Inflammatory macrophage treated with lipopolysaccharide for 1 hour (primary cell): ENCODE measurements at regions not wholly inside any gene's neighbourhood (a gene's known extent, or its start where the extent isn't known, plus 50 kb on each side); places are given as distances from the start of the nearest gene placed in this dataset.
A peak's percentile ranks its signal among the peaks of the same experiment; 100 is the strongest.

ENCODE experiments used
- DNase-seq, 2 donors: peaks; one replicate each; pipeline ENCODE4 v3.0.0-alpha.2; 2020 to 2022

GRCh38 chr4:22216278-22216677 lies 267.7 kb upstream of the KCNIP4 start:
- DNase-seq: no peak

GRCh38 chr4:22215084-22215483 lies 266.5 kb upstream of the KCNIP4 start:
- DNase-seq: no peak

- DNase-seq: no peak
These were observed 255.1 kb upstream of the KCNIP4 start for GRCh38 chr4:22203711-22204011.

GRCh38 chr4:22202975-22203710 lies 254.6 kb upstream of the KCNIP4 start:
- no peak for DNase-seq

- no peak for DNase-seq
These were observed 253.8 kb upstream of the KCNIP4 start for GRCh38 chr4:22202246-22202974.

GRCh38 chr4:22201256-22201655 lies 252.7 kb upstream of the KCNIP4 start:
- no peak for DNase-seq

GRCh38 chr4:22196551-22196950 lies 248.0 kb upstream of the KCNIP4 start:
- DNase-seq: no peak

GRCh38 chr4:22192084-22192511 lies 243.5 kb upstream of the KCNIP4 start:
- no peak for DNase-seq

GRCh38 chr4:22191565-22191964 lies 243.0 kb upstream of the KCNIP4 start:
- no peak for DNase-seq

- DNase-seq: no peak
These were observed 242.3 kb upstream of the KCNIP4 start for GRCh38 chr4:22190855-22191254.

- DNase-seq: no peak
These were observed 238.7 kb upstream of the KCNIP4 start for GRCh38 chr4:22187203-22187820.

- no peak for DNase-seq
These were observed 233.2 kb upstream of the KCNIP4 start for GRCh38 chr4:22181736-22182135.

- DNase-seq: no peak
These were observed 230.7 kb upstream of the KCNIP4 start for GRCh38 chr4:22179124-22179874.

- no peak for DNase-seq
These were observed 226.1 kb upstream of the KCNIP4 start for GRCh38 chr4:22174640-22175039.

- DNase-seq: no peak
These were observed 221.8 kb upstream of the KCNIP4 start for GRCh38 chr4:22170353-22170752.

- DNase-seq: no peak
These were observed 218.6 kb upstream of the KCNIP4 start for GRCh38 chr4:22167201-22167600.

GRCh38 chr4:22162454-22162853 lies 213.9 kb upstream of the KCNIP4 start:
- no peak for DNase-seq

- DNase-seq: no peak
These were observed 182.2 kb upstream of the KCNIP4 start for GRCh38 chr4:22130741-22131140.

GRCh38 chr4:22129454-22130029 lies 181.0 kb upstream of the KCNIP4 start:
- DNase-seq: peak in 1 of 2 donors; percentile 12

- DNase-seq: no peak
These were observed 173.5 kb upstream of the KCNIP4 start for GRCh38 chr4:22122062-22122461.

GRCh38 chr4:22115262-22115661 lies 166.7 kb upstream of the KCNIP4 start:
- DNase-seq: no peak

GRCh38 chr4:22103768-22104167 lies 155.2 kb upstream of the KCNIP4 start:
- no peak for DNase-seq

- no peak for DNase-seq
These were observed 151.3 kb upstream of the KCNIP4 start for GRCh38 chr4:22099896-22100295.
